ENCODE measurements at regions not wholly inside any gene's neighbourhood (a gene's known extent, or its start where the extent isn't known, plus 50 kb on each side); places are given as distances from the start of the nearest gene placed in this dataset.

- TF ChIP-seq, protein P1, sequence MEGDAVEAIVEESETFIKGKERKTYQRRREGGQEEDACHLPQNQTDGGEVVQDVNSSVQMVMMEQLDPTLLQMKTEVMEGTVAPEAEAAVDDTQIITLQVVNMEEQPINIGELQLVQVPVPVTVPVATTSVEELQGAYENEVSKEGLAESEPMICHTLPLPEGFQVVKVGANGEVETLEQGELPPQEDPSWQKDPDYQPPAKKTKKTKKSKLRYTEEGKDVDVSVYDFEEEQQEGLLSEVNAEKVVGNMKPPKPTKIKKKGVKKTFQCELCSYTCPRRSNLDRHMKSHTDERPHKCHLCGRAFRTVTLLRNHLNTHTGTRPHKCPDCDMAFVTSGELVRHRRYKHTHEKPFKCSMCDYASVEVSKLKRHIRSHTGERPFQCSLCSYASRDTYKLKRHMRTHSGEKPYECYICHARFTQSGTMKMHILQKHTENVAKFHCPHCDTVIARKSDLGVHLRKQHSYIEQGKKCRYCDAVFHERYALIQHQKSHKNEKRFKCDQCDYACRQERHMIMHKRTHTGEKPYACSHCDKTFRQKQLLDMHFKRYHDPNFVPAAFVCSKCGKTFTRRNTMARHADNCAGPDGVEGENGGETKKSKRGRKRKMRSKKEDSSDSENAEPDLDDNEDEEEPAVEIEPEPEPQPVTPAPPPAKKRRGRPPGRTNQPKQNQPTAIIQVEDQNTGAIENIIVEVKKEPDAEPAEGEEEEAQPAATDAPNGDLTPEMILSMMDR (IDR thresholded peaks at IDR 0.05) = no peak
- TF ChIP-seq POLR2A (IDR thresholded peaks at IDR 0.05) (no peak), EP300 (IDR thresholded peaks at IDR 0.05) (no peak)
Measured at GRCh38 chr13:63307228-63307627, 1891.6 kb upstream of the PCDH20 start.

All from ovary (tissue), 3 donors.